ENCODE measurements at regions not wholly inside any gene's neighbourhood (a gene's known extent, or its start where the extent isn't known, plus 50 kb on each side); places are given as distances from the start of the nearest gene placed in this dataset.

- DNase-seq (ENCODE audit: low read depth): peak; percentile 1
Measured at GRCh38 chr5:74094096-74094781, 468.2 kb downstream of the ARHGEF28 start.

GRCh38 chr5:74093561-74093960 is 467.6 kb downstream of the ARHGEF28 start:
- no peak for DNase-seq (ENCODE audit: low read depth)

- no peak for DNase-seq (ENCODE audit: low read depth)
Measured at GRCh38 chr5:74092766-74093165, 466.8 kb downstream of the ARHGEF28 start.

- DNase-seq (ENCODE audit: low read depth): no peak
Measured at GRCh38 chr5:74085782-74086181, 459.8 kb downstream of the ARHGEF28 start.

DNA sequence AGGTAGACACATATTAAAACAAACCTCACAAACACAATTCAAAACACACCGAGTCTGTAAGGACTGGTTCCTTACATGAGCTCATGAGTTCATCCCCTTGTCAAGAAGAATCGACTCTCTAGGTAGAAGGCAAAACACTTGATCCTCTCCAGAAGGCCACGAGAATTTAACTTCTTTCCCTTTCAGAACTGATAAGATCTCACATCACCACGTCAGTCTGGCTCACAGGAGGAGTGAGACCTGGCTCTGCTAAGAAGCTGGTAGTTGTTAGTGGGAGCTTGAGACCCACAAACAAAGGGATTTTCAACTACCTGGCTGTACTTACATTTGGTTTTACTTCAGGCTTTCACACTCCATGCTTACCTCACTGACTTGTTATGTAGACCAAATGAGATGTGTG is 459.2 kb downstream of the ARHGEF28 start:
- no peak for DNase-seq (ENCODE audit: low read depth)

GRCh38 chr5:74083096-74083791 is 457.2 kb downstream of the ARHGEF28 start:
- DNase-seq (ENCODE audit: low read depth): no peak

DNA sequence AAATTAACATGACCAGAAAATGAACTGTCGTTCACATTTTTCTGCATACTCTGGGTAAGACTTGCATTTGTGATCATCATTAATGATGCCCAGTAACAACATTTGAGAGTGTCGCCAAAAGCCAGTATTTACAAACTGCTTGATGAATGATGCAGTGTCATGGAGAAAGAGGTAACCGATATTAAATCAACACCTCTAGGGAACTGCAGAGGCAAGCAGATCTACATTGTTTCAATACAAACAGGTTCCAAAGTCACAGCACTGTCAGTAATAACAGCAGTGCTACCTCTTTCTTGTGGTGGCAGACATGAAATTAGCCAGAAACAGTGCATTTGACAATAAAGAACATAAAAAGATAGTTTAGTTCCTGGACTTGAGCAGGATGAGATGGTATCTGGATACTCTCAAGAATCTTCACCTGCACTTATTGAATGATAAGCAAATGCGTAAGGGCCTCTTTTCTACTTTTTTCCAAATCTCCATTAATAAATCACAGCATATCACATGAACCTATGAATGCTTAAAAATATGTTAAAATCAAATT is 456.6 kb downstream of the ARHGEF28 start:
- no peak for DNase-seq (ENCODE audit: low read depth)

GRCh38 chr5:74081126-74081525 is 455.1 kb downstream of the ARHGEF28 start:
- DNase-seq (ENCODE audit: low read depth): no peak

- DNase-seq (ENCODE audit: low read depth): no peak
Measured at GRCh38 chr5:74079971-74080556, 454.1 kb downstream of the ARHGEF28 start.

DNA sequence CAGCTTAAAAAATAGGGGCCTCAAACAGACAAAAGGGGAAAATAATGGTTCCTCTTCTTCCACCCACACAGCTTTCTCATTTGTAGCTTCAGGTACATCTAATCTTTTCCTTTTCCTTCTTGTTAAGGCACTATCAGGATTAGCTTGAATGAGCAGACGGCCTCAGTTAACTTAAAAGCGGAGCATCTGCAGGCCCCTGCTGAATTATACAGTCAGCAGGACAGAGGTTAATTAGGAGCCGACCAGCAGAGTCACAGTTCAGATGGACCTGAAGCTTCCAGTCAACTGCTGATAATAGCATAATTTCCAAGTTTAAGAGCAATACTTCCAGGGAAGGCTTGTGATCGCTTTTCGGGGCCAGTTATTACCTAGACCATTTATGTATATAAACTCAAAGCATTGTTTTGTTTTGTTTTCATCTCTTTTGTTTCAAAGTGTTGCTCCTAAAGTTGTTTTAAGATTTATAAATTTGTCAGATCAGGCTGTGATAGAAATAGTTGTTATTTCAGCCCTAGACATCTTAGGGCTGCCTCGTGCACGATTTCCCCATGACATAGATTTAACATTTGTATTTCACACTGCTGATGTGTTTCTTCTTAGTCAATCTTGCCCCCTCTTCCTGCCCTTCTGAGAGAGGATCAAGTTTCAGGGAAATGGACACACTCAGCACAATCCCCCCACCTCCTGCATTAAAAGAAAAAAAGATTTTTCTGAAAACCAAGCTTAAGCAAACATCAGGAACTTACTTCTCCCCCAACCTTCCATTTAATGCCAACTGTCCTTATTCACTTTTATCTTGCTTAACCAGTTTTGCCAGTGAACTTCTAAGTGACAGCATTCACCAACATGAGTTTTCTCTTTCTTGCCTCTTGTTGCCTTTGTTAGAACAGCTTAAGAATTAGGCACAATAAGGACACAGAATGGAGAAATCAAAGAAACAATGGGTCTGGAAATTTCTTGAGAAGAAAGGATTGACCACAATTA is 449.8 kb downstream of the ARHGEF28 start:
- DNase-seq (ENCODE audit: low read depth): no peak

DNA sequence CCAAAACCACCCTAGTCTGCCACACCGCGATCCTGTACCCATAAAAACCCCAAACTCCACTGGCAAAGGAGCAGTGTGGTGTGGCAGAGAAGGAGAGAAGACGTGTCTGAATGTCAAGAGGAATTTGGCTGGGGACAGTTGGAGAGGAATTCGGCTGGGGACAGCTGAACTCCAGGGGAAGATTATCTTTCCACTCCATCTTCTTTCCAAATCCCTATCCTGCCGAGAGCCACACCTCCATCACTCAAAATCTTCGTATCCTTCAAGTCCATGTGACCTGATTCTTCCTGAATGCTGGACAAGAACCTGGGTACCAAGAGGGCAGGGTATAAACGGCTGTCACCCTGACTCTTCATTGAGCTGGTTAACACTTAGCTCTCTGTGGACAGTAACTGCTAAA is 448.1 kb downstream of the ARHGEF28 start:
- no peak for DNase-seq (ENCODE audit: low read depth)

GRCh38 chr5:74073257-74073656 is 447.3 kb downstream of the ARHGEF28 start:
- DNase-seq (ENCODE audit: low read depth): no peak

DNA sequence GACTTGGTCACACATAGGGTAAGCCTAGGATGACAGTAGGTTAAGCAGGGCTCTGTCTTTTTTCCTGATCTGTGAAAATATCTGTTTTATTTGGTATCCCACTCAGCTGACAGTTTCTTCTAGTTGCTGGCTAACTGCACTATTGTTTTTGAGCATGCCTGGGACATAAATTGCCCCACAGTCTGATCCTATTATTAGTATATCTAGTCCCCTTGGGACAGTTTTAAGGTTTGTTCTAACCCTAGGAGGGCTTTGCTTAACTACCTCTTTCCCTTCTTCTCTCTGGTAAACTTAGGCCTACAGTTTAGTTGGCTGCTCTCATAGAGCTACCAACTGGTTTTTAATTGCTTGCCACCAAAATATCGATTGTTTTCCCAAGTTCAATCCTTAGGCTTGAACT is 446.6 kb downstream of the ARHGEF28 start:
- no peak for DNase-seq (ENCODE audit: low read depth)

- no peak for DNase-seq (ENCODE audit: low read depth)
Measured at GRCh38 chr5:74070766-74071165, 444.8 kb downstream of the ARHGEF28 start.

GRCh38 chr5:74069741-74070140 is 443.7 kb downstream of the ARHGEF28 start:
- DNase-seq (ENCODE audit: low read depth): no peak

DNA sequence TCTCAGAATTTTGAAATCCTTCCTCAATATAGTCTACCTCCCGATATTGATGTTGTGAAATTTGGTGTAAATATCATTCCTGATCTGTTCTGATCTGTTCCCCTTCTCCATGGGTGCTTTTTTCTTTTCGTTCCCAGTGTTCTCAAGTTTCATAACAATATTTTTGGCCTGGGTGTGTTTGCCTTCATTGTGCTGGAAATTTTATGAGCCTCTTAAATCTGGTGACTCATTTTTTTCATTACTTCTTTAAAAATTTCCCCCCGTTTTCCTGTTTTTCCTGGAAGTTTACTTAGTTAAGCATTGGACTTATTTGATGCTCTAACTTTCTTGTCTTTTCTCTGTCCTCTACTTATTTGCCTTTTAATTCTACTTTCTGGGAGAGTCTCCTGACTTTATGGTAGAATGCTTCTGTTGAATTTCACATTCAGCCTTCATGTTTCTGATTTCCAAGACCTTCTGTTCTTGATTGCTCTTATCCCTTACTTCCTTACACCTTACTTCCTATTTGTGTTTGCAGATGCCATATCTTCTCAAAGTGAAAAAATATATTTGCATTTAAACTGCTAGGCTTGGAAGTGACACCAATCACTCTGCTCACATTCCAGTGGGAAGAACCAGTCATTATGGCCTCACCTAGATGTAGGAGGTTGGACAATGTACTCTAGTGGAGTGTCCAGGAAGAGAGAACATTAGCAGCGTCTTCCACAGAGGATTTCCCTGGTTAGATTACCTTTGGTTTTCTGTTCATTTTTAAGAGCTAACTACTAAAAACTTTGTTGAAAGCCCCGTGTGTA is 441.9 kb downstream of the ARHGEF28 start:
- DNase-seq (ENCODE audit: low read depth): no peak

DNA sequence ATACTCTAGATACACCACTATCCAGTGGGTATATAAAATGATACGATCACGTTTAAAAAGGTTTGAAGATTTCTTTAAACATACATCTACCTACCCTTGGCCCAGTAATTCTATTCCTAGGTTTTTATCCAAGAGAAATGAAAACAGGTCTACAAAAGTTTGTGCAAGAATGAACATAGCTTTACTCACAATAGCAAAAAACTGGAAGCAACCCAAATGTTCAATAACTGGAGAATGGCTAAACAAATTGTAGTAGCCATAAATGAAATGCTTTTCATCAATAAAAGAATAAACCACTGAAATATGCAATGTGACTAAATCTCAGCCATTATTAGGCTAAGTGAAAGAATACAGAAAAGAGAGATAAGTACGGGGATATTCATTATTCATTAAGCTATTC is 438.9 kb downstream of the ARHGEF28 start:
- DNase-seq (ENCODE audit: low read depth): no peak

GRCh38 chr5:74064225-74064624 is 438.2 kb downstream of the ARHGEF28 start:
- DNase-seq (ENCODE audit: low read depth): no peak

GRCh38 chr5:74063821-74064220 is 437.8 kb downstream of the ARHGEF28 start:
- DNase-seq (ENCODE audit: low read depth): no peak

GRCh38 chr5:74063346-74063745 is 437.4 kb downstream of the ARHGEF28 start:
- DNase-seq (ENCODE audit: low read depth): no peak

DNA sequence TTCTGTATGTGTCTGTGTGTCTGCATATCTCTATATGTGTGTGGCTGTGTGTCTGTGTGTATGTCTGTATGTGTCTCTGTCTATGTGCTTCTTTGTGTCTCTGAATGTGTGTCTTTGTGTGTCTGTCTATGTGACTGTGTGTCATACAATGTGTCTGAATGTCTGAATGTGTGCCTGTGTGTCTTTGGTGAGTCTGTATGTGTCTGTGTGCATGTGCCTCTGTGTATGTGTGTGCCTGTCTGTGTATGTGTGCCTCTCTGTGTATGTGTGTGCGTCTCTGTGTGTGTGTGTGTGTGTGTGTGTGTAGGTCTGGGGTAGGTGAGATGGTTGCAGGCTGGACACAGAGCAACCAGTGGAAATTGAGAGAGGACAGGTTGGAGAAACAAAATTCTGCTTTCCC is 435.3 kb downstream of the ARHGEF28 start:
- no peak for DNase-seq (ENCODE audit: low read depth)
